MCF 10A (cell line): ENCODE measurements at regions not wholly inside any gene's neighbourhood (a gene's known extent, or its start where the extent isn't known, plus 50 kb on each side); places are given as distances from the start of the nearest gene placed in this dataset.

ENCODE experiments used
- BruUV-seq: library from RNA; stranded (reverse); fragments of 400-500 nt; replicated peaks from 2 replicates; lab custom pipeline; 2021; lab: Mats Ljungman, UMichigan
- CTCF ChIA-PET: fragments of 300-600 bp; sonication (Branson Sonifier 250); formaldehyde crosslinking; extraction: SDS; loops from one replicate; lab custom pipeline; 2021; ENCODE audit warnings: antibody characterized with exemption, inconsistent platforms; lab: Yijun Ruan, JAX
- POLR2A ChIA-PET: fragments of 300-600, 350-650 bp; sonication (Branson Sonifier 250); formaldehyde crosslinking; extraction: SDS; loops from one replicate; lab custom pipeline; 2020; ENCODE audit warnings: antibody characterized with exemption, inconsistent platforms; lab: Yijun Ruan, JAX
- DNase-seq: peaks from one replicate; pipeline ENCODE4 v3.0.0-alpha.2; 2018; ENCODE audit not compliant: unreplicated experiment
- H3K27ac Mint-ChIP-seq: one replicate; pipeline ENCODE4 v1.8.0; 2022; ENCODE audit warnings: mild to moderate bottlenecking, low read depth, mixed read lengths; ENCODE audit not compliant: unreplicated experiment
- H3K27me3 Mint-ChIP-seq: one replicate; pipeline ENCODE4 v1.8.0; 2022; ENCODE audit warnings: mixed read lengths; ENCODE audit not compliant: insufficient read depth, unreplicated experiment
- H3K36me3 Mint-ChIP-seq: one replicate; pipeline ENCODE4 v1.8.0; 2022; ENCODE audit warnings: mild to moderate bottlenecking, moderate library complexity, mixed read lengths; ENCODE audit not compliant: insufficient read depth, unreplicated experiment
- H3K4me1 Mint-ChIP-seq: one replicate; pipeline ENCODE4 v1.8.0; 2022; ENCODE audit warnings: mixed read lengths; ENCODE audit not compliant: insufficient read depth, unreplicated experiment
- H3K4me3 Mint-ChIP-seq: one replicate; pipeline ENCODE4 v1.8.0; 2022; ENCODE audit warnings: mild to moderate bottlenecking, moderate library complexity, mixed read lengths; ENCODE audit not compliant: unreplicated experiment
- H3K9me3 Mint-ChIP-seq: one replicate; pipeline ENCODE4 v1.8.0; 2022; ENCODE audit warnings: mixed read lengths; ENCODE audit not compliant: unreplicated experiment
- CTCF ChIP-seq: fragments of 200-600 bp; IDR thresholded peaks from one replicate; pipeline ENCODE4 v1.8.0; 2022; ENCODE audit warnings: antibody characterized with exemption, mild to moderate bottlenecking; ENCODE audit not compliant: unreplicated experiment
- intact Hi-C: fragments of 100-400 bp; cut with micrococcal nuclease; formaldehyde crosslinking; loops from 2 replicates; pipeline ENCODE4 v1.14.1; 2022

- no TSS peak for BruUV-seq
- POLR2A ChIA-PET, result interaction anchor here (0.6 kb wide), 1 partner anchor 315 kb away, joined by 3 read pairs; no protein-coding TSS in a partner anchor
- no peak for DNase-seq
- intact Hi-C loops, result no loop called here
- no peak overlapping the region for H3K4me3 Mint-ChIP-seq
- no peak for TF ChIP-seq CTCF
- H3K9me3 Mint-ChIP-seq, result no peaks in the 10 kb centered on the region
- H3K36me3 Mint-ChIP-seq, result no peaks in the 10 kb centered on the region
- H3K27me3 Mint-ChIP-seq, result no peaks in the 10 kb centered on the region
- no peak overlapping the region for H3K27ac Mint-ChIP-seq
- CTCF ChIA-PET, result no interaction called here
- no peaks in the 10 kb centered on the region for H3K4me1 Mint-ChIP-seq
Measured at GRCh38 chr18:22572341-22572740, 154.6 kb upstream of the CTAGE1 start.

DNA sequence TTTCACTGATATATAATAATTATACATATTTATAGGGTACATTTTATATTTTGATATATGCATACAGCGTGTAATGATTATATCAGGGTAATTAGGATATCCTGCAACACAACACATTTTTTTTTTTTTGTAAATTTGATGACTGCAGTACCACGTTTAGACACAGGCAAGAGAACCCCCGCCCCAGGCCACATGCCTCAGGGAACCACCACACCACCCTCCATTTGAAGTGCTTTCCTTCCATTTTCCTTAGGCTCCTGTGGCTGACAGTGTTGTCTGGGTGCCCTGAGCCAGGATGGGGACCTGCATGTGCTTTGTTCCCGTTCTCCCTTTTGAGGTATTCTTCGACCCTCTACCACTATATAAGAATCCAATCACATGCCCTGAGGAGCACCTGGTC lies 161.6 kb upstream of the CTAGE1 start:
- intact Hi-C loops, result no loop called here
- CTCF ChIA-PET, result interaction anchor here (0.7 kb wide), 1 partner anchor 452 kb away, joined by 3 read pairs; no protein-coding TSS in a partner anchor
- Mint-ChIP-seq H3K9me3 (peaks cover 10% of the 10 kb centered on the region), H3K4me3 (no peak overlapping the region), H3K36me3 (no peaks in the 10 kb centered on the region), H3K4me1 (peaks cover 7% of the 10 kb centered on the region), H3K27me3 (no peaks in the 10 kb centered on the region), H3K27ac (no peak overlapping the region)
- POLR2A ChIA-PET, result no interaction called here
- no peak for DNase-seq
- BruUV-seq, result no TSS peak
- no peak for TF ChIP-seq CTCF

GRCh38 chr18:22585333-22585732 lies 167.6 kb upstream of the CTAGE1 start:
- Mint-ChIP-seq H3K4me3 (no peak overlapping the region), H3K4me1 (peaks cover 3% of the 10 kb centered on the region), H3K36me3 (no peaks in the 10 kb centered on the region), H3K27me3 (no peaks in the 10 kb centered on the region), H3K9me3 (peaks cover 2% of the 10 kb centered on the region), H3K27ac (no peak overlapping the region)
- no TSS peak for BruUV-seq
- ChIA-PET CTCF (no interaction called here), POLR2A (no interaction called here)
- intact Hi-C loops, result no loop called here
- no peak for TF ChIP-seq CTCF
- no peak for DNase-seq

DNA sequence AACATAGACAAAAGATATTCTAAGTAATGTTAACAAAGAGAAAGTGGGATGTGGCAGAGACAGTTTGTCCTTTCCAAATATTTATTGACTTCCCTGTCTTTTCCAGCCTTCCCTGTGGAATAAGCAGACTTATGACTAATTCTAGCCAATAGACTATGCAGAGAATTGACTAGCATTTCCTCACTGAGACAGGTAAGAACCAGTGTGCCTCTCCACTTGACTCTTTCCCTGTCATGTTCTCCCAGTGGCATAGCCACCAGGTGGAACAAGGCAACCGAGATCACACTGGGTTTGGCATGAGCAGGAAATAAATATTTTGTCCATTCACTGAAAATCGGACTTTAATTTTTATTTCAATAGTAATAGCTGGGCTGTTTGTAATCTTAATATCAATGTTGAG lies 168.1 kb upstream of the CTAGE1 start:
- H3K27me3 Mint-ChIP-seq, result no peaks in the 10 kb centered on the region
- intact Hi-C loops, result no loop called here
- H3K9me3 Mint-ChIP-seq, result no peaks in the 10 kb centered on the region
- H3K27ac Mint-ChIP-seq, result no peak overlapping the region
- no peak for DNase-seq
- peaks cover 6% of the 10 kb centered on the region for H3K4me1 Mint-ChIP-seq
- no peaks in the 10 kb centered on the region for H3K36me3 Mint-ChIP-seq
- TF ChIP-seq CTCF, result no peak
- ChIA-PET POLR2A (interaction anchor here (0.6 kb wide), 1 partner anchor 12 kb away, joined by 6 read pairs; no protein-coding TSS in a partner anchor), CTCF (interaction anchor here (0.6 kb wide), 1 partner anchor 222 kb away, joined by 3 read pairs; no protein-coding TSS in a partner anchor)
- no TSS peak for BruUV-seq
- H3K4me3 Mint-ChIP-seq, result no peak overlapping the region
